Upper lobe of right lung (tissue), 1 donor: ENCODE measurements at regions not wholly inside any gene's neighbourhood (a gene's known extent, or its start where the extent isn't known, plus 50 kb on each side); places are given as distances from the start of the nearest gene placed in this dataset.

ENCODE experiments used
- ATAC-seq: fragments of 200-7000 bp; cut with Tn5 transposase; one replicate; pipeline ENCODE4 v1.9.1; 2020; ENCODE audit warnings: mild to moderate bottlenecking, moderate library complexity
- DNase-seq: peaks from one replicate; pipeline ENCODE4 v3.0.0-alpha.2; 2020
- H3K27ac ChIP-seq: fragments of 200-600 bp; one replicate; pipeline ENCODE4 v1.8.0; 2022
- H3K27me3 ChIP-seq: fragments of 200-600 bp; one replicate; pipeline ENCODE4 v1.8.0; 2022; ENCODE audit warnings: mild to moderate bottlenecking
- H3K36me3 ChIP-seq: fragments of 200-600 bp; one replicate; pipeline ENCODE4 v1.8.0; 2022
- H3K4me1 ChIP-seq: fragments of 200-600 bp; one replicate; pipeline ENCODE4 v1.8.0; 2022
- H3K4me3 ChIP-seq: fragments of 200-600 bp; one replicate; pipeline ENCODE4 v1.8.0; 2022; ENCODE audit warnings: mild to moderate bottlenecking
- H3K9me3 ChIP-seq: fragments of 200-600 bp; one replicate; pipeline ENCODE4 v1.8.0; 2022
- CTCF ChIP-seq: fragments of 200-600 bp; IDR thresholded peaks from one replicate; pipeline ENCODE4 v1.8.0; 2022; ENCODE audit warnings: antibody characterized with exemption
- intact Hi-C: fragments of 100-400 bp; cut with DNase I; formaldehyde crosslinking; loops from one replicate; pipeline ENCODE4 v1.11.0; 2022
- donor health status: DM: no; HTN: yes; CAD: no; lungs with severe emphysema.

DNA sequence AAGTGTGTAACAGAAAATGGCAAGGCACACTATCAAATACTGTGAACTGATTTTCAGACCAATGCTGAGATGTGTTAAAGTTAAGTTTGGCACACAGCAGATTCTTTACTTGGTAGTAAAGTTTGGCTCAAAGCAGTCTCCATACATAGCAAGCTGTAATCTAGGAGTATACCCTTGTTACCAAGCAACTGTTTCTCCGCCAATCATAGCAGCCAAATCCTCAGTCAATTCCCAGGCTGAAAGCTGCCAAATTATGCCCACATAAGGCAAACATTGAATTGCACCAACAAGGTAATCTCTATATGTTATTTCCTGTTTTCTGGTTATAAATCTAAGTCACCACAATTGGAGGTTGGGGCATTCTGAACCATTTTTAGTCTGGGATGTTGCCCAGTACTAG lies 345.7 kb downstream of the DEPDC1B start:
- intact Hi-C loops, result no loop called here
- no peaks in the 10 kb centered on the region for H3K27me3 ChIP-seq
- ATAC-seq (no peak), DNase-seq (no peak)
- H3K9me3 ChIP-seq, result no peaks in the 10 kb centered on the region
- no peak overlapping the region for H3K27ac ChIP-seq
- no peak overlapping the region for H3K4me3 ChIP-seq
- H3K4me1 ChIP-seq, result no peaks in the 10 kb centered on the region
- H3K36me3 ChIP-seq, result no peaks in the 10 kb centered on the region
- no peak for TF ChIP-seq CTCF

- Histone ChIP-seq H3K36me3 (no peaks in the 10 kb centered on the region), H3K27me3 (no peaks in the 10 kb centered on the region), H3K4me1 (no peaks in the 10 kb centered on the region), H3K9me3 (no peaks in the 10 kb centered on the region), H3K27ac (no peak overlapping the region), H3K4me3 (no peak overlapping the region)
- no peak for DNase-seq
- intact Hi-C loops, result no loop called here
- no peak for ATAC-seq
- TF ChIP-seq CTCF, result no peak
Observed at GRCh38 chr5:60352992-60353599, 346.9 kb downstream of the DEPDC1B start.

- no peak for ATAC-seq
- Histone ChIP-seq H3K27ac (no peak overlapping the region), H3K9me3 (no peaks in the 10 kb centered on the region), H3K4me1 (no peaks in the 10 kb centered on the region), H3K36me3 (no peaks in the 10 kb centered on the region), H3K4me3 (no peak overlapping the region), H3K27me3 (no peaks in the 10 kb centered on the region)
- TF ChIP-seq CTCF, result no peak
- intact Hi-C loops, result no loop called here
- DNase-seq, result no peak
Observed at GRCh38 chr5:60350794-60351193, 349.2 kb downstream of the DEPDC1B start.

DNA sequence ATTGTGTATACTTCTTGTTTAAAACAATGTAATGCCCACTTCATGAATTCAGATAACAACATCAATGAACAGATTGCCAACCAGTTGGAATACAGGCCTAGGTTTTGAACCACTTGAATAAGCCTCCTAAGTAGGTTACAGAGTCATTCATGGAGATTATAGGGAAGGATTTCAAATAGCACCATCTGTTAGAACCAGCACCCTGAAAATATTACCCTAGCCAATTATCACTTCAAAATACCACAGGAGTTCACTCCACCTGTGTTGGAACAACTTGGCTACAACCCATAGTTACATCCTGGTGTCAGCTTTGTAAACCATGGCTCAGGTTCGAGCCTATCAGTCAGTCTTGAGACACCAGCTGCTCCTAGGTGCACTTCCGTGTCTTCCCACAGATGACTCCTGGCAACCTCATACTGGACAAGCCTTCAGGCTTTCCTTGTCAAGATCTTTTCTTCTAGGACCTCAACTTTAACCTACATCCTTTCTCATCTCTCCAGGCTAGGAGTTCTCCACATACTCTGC lies 350.0 kb downstream of the DEPDC1B start:
- ATAC-seq, result no peak

DNA sequence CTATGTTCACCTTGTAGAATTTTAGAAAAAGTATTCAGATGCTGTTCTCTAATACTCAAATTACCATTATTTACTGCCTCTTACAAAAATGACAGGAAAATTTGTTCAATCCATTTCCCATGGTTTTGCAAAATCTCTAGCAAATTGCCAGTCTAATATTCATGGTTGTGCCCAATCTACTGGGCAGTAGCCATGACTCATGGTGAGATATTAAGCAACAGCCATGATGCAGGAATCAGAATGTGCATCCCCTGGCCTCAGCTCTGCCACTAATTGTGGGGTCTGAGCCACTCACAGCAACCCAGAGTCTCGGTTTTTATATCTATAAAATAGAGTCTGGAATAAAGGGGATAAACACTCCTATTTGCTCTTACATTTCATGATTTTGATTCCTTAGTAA lies 353.6 kb downstream of the DEPDC1B start:
- DNase-seq (no peak), ATAC-seq (no peak)
- Histone ChIP-seq H3K9me3 (no peaks in the 10 kb centered on the region), H3K27ac (no peak overlapping the region), H3K27me3 (no peaks in the 10 kb centered on the region), H3K4me1 (no peaks in the 10 kb centered on the region), H3K4me3 (no peak overlapping the region), H3K36me3 (no peaks in the 10 kb centered on the region)
- TF ChIP-seq CTCF, result no peak
- intact Hi-C loops, result no loop called here

More for the DNA sequence above, 350.0 kb downstream of the DEPDC1B start:
- H3K27me3 ChIP-seq, result no peaks in the 10 kb centered on the region
- DNase-seq, result no peak
- H3K27ac ChIP-seq, result no peak overlapping the region
- no peaks in the 10 kb centered on the region for H3K4me1 ChIP-seq
- intact Hi-C loops, result no loop called here
- H3K4me3 ChIP-seq, result no peak overlapping the region
- no peak for TF ChIP-seq CTCF
- H3K9me3 ChIP-seq, result no peaks in the 10 kb centered on the region
- H3K36me3 ChIP-seq, result no peaks in the 10 kb centered on the region

DNA sequence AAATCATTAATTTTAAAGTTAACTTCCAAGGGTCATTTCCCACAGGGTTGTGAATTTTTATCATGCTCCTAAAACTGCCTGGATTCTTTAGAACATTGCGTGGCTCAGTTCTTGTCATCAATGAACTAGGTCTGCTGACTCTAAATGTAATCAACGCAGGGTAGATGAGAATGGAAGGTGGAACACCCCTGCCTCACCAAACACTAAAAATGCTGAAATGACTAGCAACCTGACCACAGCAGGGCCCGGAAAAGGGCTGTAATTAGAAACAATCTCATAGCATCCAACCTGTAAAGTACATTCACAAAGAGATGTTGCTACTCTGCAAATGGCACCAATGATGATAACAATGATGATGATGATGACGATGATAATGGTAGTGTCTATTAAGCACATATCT lies 356.9 kb downstream of the DEPDC1B start:
- intact Hi-C loops, result no loop called here
- Histone ChIP-seq H3K9me3 (no peaks in the 10 kb centered on the region), H3K36me3 (no peaks in the 10 kb centered on the region), H3K4me3 (no peak overlapping the region), H3K4me1 (no peaks in the 10 kb centered on the region), H3K27ac (no peak overlapping the region), H3K27me3 (no peaks in the 10 kb centered on the region)
- no peak for TF ChIP-seq CTCF
- ATAC-seq, result no peak
- no peak for DNase-seq
